Left colon (tissue), 2 donors: ENCODE measurements at regions not wholly inside any gene's neighbourhood (a gene's known extent, or its start where the extent isn't known, plus 50 kb on each side); places are given as distances from the start of the nearest gene placed in this dataset.
"Not testable (repeated sequence)": the region's sequence is repeated elsewhere in the genome, so short reads cannot be mapped to it uniquely, and the experiment has no call there.

ENCODE experiments used
- ATAC-seq: fragments of 200-7000 bp; cut with Tn5 transposase; one replicate; pipeline ENCODE4 v1.9.1; 2020; ENCODE audit warnings: mild to moderate bottlenecking, moderate library complexity
- DNase-seq, 2 donors: peaks; one replicate each; pipeline ENCODE4 v3.0.0-alpha.2; 2020
- intact Hi-C, 2 donors: fragments of 100-400 bp; cut with DNase I in 1 of 2; cut with micrococcal nuclease in 1 of 2; formaldehyde crosslinking; loops; one replicate each; pipeline versions ENCODE4 v1.11.2 to v1.14.0; 2022; cut with DNase I, micrococcal nuclease
- donor health status: DM: no; HTN: no; CAD: no.
- donor health status: DM: yes; HTN: yes; CAD: no.

DNA sequence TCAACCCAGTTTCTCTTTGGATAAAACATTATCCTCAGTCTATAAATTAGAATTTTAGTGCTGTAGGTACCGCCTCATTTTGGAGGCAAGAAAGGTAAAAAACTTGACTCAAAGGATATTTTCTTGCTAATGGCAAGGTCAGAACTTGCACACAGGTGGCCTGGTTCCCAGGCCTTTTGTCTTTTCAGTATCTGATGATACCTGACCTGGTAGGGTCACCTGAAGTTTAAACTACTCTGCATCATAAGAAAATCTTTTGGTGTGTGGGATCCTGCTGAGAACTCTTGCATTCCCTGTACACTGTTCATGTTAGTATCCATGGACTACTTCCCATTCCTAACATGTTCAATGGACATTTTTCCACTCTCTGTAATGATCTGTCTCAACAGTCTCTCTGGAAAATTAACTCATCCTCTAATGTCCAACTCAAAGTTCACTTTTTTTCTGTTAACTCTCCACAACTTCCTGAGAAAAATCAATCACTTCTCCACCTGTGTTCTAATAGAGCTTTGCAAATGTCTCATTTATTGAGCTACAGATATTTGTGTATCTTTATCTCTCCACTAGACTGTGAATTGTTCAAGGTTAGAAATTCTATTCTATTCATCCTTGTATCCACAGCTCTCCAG lies 317.1 kb upstream of the SOX9 start:
- intact Hi-C loops: no loop called here
- ATAC-seq (no peak), DNase-seq (no peak)

- intact Hi-C loops: no loop called here
Measured at GRCh38 chr17:71809537-71809936, 311.3 kb upstream of the SOX9 start.

DNA sequence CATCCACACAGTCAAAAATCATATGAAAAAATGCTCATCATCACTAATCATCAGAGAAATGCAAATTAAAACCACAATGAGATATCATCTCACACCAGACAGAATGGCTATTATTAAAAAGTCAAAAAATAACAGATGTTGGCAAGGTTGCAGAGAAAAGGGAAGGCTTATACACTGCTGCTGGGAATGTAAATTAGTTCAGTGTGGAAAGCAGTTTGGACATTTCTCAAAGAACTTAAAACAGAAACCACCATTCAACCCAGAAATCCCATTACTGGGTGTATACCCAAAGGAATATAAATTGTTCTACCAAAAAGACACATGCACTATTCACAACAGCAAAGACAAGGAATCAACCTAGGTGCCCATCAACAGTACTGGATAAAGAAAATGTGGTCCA lies 307.0 kb upstream of the SOX9 start:
- not testable (repeated sequence) for ATAC-seq, DNase-seq

More at GRCh38 chr17:71809537-71809936, 311.3 kb upstream of the SOX9 start:
- ATAC-seq: no peak
- no peak for DNase-seq

DNA sequence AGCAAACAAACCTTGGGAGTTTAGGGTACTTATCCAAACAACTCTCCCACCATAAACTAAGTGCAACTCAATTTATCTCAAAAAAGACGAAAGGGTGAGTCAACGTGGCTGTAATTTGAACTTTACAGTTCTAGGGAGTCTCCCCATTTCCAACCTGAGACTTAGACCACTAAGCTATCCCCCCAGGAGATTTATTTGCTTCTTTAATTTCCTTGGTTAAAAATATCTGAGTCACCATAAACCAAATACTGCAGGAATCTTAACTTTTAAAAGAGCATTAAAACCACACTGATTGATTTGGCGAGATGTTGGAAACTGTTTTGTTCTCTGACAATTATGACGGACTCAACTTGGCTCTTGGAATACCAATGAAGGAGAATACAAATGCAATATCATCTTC lies 299.3 kb upstream of the SOX9 start:
- intact Hi-C loops: no loop called here
- ATAC-seq: no peak
- no peak for DNase-seq

More for the DNA sequence above, 307.0 kb upstream of the SOX9 start:
- intact Hi-C loops: not testable (repeated sequence)

DNA sequence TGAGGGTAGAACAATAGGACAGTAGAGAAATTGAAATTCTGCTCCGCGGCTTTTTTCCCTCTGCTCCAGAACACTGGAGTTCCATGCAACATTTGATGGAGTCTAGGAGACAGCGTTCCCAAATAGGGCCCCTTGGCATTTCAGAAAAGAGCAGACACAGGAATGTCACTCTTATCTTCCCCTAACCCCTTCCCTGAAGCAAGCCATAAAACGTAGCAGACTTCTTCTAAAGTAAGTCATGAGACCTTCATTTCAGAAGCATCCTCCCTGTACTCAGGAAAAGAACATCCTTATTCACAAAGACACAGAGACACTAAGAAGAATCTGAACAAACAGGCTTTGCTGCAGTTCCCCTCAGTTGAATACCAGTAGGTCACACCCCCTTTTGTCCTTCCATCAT lies 296.1 kb upstream of the SOX9 start:
- intact Hi-C loops: no loop called here
- DNase-seq (no peak), ATAC-seq (no peak)

DNA sequence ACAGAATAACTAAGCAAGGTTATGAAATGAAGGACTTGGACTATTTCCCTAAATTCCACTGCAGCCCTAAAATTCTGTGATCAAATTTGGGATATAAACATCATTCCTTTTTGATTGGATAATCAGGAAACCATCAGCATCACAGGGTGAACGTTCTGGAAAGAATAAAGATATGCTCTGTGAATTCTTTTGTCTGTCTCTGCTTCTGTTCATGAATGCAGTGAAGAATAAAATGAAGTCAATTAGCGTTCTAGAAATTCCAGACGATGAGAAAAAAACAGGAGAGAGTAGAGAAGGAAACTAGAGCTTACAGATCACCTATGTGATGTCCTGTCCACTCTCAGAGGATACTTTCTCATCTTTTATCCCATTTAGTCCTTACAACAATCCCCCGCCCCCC lies 295.1 kb upstream of the SOX9 start:
- ATAC-seq (no peak), DNase-seq (no peak)
- intact Hi-C loops: no loop called here

DNA sequence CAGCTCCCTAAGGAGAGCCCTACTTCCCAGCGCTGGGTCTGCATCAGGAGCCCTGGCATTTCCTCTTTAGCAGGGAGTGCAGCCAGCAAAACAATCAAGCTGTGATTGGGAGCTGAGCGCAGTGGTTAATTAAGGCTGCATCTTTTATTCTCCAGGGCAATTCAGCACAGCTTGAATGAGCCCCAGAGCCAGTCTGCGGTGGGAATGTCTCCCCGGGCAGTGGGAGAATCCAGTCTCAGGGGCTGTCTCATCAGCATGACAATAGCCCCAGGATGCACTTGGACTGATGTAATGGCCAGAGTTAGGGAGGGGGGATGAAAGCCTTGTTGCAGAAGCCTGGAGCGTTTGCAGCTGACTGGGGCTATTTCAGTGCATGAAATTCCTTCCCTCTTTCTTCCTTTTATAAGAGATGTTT lies 292.6 kb upstream of the SOX9 start:
- intact Hi-C loops: no loop called here
- ATAC-seq (no peak), DNase-seq (no peak)

DNA sequence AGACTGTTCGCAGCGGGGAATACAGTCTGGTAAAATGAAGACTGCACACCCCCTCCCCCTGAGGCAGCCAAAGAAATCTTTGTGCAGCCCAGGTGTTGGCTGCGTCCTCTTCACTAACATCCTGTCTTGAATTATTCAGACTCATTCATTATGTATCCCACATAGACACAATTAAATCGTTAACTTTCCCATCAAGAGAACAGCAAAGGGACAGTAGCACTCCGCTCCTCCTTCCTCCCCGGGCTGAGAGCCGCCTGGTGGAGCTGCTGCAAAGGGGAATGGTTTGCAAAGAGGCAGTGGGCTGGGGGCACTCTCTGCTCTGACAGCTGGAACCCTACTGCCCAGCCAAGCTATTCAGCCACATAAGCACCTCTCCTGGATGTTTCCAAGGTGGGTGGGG lies 290.0 kb upstream of the SOX9 start:
- ATAC-seq: no peak
- DNase-seq: no peak
- intact Hi-C loops: no loop called here

DNA sequence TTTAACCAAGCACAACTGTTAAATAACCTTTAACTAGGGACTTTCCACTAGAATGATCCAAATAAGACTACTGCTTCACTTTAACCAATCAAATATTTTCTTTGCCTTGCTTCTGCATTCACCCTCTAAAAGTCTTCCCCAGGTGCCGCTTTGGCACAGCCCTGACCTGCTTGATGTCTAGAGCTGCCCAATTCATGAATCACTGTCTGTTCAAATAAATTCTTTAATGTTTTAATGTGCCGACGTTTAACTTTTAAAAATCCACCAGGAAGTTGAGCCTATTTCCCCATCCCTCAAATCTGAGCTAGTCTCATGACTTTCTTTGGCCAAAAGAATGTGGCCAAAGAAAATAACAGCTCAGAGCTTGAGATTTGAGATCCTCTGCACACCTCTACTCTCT lies 277.8 kb upstream of the SOX9 start:
- DNase-seq: no peak
- intact Hi-C loops: no loop called here

GRCh38 chr17:71845337-71845736 lies 275.5 kb upstream of the SOX9 start:
- intact Hi-C loops: no loop called here
- ATAC-seq: no peak
- no peak for DNase-seq

More for the DNA sequence above, 277.8 kb upstream of the SOX9 start:
- ATAC-seq: no peak

GRCh38 chr17:71846561-71847110 lies 274.2 kb upstream of the SOX9 start:
- intact Hi-C loops: no loop called here
- DNase-seq (no peak), ATAC-seq (no peak)

- ATAC-seq: no peak
- DNase-seq: no peak
- intact Hi-C loops: no loop called here
Measured at GRCh38 chr17:71849783-71850768, 270.7 kb upstream of the SOX9 start.

GRCh38 chr17:71850812-71851211 lies 270.0 kb upstream of the SOX9 start:
- no peak for DNase-seq
- ATAC-seq: no peak
- intact Hi-C loops: no loop called here

DNA sequence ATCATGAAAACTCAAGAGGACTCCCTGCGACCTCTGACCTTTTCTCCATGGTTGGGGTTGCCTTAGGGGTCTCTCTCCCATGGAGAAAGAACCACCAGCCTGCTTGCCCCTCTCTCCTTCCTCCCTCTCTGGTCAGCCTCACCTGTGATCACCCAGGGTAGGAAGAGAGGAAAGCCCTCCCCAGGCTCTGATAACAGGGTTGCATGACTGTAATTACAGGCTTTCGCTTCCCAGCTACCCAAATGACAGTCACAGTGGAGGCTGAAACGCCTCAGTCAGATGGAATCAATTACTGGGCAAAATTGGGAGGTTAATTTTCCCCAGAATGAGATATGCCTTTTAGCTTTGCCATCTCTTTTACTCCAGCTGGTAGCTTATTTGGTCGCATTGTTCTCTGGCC lies 265.8 kb upstream of the SOX9 start:
- no peak for DNase-seq
- intact Hi-C loops: no loop called here
- ATAC-seq: no peak

DNA sequence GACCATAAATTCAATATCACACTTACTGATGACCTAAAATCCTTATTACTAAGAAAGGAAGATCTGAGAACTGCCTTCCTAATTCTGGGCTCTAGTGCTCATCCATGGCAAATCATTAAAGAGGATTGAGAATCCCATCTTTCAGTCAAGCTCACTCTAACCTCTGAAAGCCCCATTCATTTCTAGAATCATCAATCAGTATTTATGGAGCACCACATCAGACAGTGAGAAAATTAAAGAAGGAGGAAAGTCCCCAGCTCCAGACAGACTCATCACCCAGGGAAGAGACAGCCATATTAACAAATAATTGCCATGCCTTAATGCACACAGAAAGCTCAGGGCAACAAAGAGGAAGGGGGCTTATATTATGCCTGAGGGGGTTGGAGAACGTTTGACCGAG lies 256.1 kb upstream of the SOX9 start:
- no peak for ATAC-seq
- no peak for DNase-seq
- intact Hi-C loops: no loop called here

DNA sequence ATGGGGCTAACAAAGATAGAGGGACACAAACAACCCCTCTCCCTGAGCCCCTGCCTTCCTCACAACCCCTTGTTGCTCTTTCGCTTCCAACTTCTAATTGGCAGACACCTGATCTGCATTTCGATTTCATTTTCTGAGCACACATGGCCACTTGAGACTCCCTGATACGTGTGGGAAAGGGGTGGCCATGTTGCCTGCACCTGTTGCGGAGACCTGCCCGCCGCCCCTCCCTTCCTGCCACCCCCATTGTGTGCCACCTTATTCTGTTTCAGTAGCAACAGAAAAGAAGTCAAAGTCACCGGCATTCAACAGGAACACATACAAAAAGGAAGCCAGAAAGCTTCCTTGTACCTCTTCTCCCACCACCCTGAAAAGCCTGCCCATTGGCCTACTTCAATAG lies 254.7 kb upstream of the SOX9 start:
- DNase-seq: peak in 1 of 2 donors; percentile 5
- ATAC-seq: no peak
- intact Hi-C loops: no loop called here

DNA sequence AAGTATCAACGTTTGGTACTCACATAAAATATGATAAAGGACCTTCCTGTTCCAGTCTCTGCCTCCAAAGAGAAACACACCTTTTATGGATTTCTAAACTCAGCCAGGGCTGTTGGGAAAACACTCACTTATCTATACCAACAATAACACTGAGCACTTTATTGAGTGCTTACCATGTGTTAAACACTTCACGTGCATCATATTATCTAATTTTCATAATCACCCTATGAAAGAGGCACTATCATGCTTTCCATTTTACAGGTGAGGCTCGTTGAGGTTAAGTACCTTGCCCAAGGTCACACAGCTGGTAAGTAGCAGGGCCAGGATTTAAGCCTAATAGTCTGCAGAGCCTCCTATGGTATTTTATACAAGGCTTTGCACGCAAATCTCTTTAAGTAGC lies 251.5 kb upstream of the SOX9 start:
- ATAC-seq (peak; percentile 71), DNase-seq (no peak)
- intact Hi-C loops: no loop called here

GRCh38 chr17:71869841-71870545 lies 250.8 kb upstream of the SOX9 start:
- intact Hi-C loops: no loop called here
- ATAC-seq (no peak), DNase-seq (no peak)

DNA sequence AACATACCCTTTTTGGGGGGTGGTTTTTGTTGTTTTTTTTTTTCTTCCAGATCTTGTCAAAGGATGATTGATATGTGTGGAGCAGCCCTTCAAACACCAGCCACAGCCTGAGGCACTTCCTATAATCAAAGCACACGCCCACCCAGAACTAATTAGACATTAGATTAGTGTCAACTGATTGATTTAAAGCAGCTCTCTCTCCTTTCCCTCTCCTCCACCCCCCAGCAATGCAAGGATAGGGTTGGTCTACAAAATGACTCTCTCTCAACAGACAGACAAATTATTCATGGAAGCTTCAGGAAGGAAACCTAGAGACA lies 250.3 kb upstream of the SOX9 start:
- no peak for DNase-seq
- intact Hi-C loops: no loop called here
- ATAC-seq: no peak
